NCI-H1417 treated with DMSO at 0.1 percent for 48 hours (cell line): ENCODE measurements at regions not wholly inside any gene's neighbourhood (a gene's known extent, or its start where the extent isn't known, plus 50 kb on each side); places are given as distances from the start of the nearest gene placed in this dataset.

Source experiments
- DNase-seq: peaks from one replicate; lab custom pipeline; 2025; lab: John Stamatoyannopoulos, UW

- no peak for DNase-seq
These were observed 95.4 kb upstream of the KLHL25 start for GRCh38 chr15:85889956-85890619.

GRCh38 chr15:85890620-85890980 is 95.9 kb upstream of the KLHL25 start:
- DNase-seq: no peak

GRCh38 chr15:85891470-85891869 is 96.7 kb upstream of the KLHL25 start:
- no peak for DNase-seq

GRCh38 chr15:85892232-85892631 is 97.5 kb upstream of the KLHL25 start:
- DNase-seq: no peak

- no peak for DNase-seq
These were observed 102.6 kb upstream of the KLHL25 start for GRCh38 chr15:85897207-85897894.

GRCh38 chr15:85897895-85898717 is 103.4 kb upstream of the KLHL25 start:
- DNase-seq: no peak

- DNase-seq: no peak
These were observed 105.2 kb upstream of the KLHL25 start for GRCh38 chr15:85899927-85900326.

- DNase-seq: no peak
These were observed 111.2 kb upstream of the KLHL25 start for GRCh38 chr15:85905751-85906450.

GRCh38 chr15:85906640-85907039 is 111.9 kb upstream of the KLHL25 start:
- no peak for DNase-seq

- DNase-seq: no peak
These were observed 116.1 kb upstream of the KLHL25 start for GRCh38 chr15:85910834-85911233.

GRCh38 chr15:85913461-85913860 is 118.7 kb upstream of the KLHL25 start:
- no peak for DNase-seq

- no peak for DNase-seq
These were observed 126.2 kb upstream of the KLHL25 start for GRCh38 chr15:85920956-85921355.

GRCh38 chr15:85924088-85924487 is 129.4 kb upstream of the KLHL25 start:
- DNase-seq: no peak

- no peak for DNase-seq
These were observed 131.0 kb upstream of the KLHL25 start for GRCh38 chr15:85925649-85926237.

GRCh38 chr15:85926834-85927233 is 132.1 kb upstream of the KLHL25 start:
- no peak for DNase-seq

- no peak for DNase-seq
These were observed 133.3 kb upstream of the KLHL25 start for GRCh38 chr15:85927931-85928537.

- DNase-seq: no peak
These were observed 135.1 kb upstream of the KLHL25 start for GRCh38 chr15:85929786-85930185.

- DNase-seq: no peak
These were observed 137.7 kb upstream of the KLHL25 start for GRCh38 chr15:85932391-85932790.

GRCh38 chr15:85934691-85935090 is 140.0 kb upstream of the KLHL25 start:
- DNase-seq: no peak

- no peak for DNase-seq
These were observed 140.5 kb upstream of the KLHL25 start for GRCh38 chr15:85935182-85935581.

- DNase-seq: no peak
These were observed 142.0 kb upstream of the AGBL1 start for GRCh38 chr15:85937661-85938060.
